GM21529 (cell line): ENCODE measurements at regions not wholly inside any gene's neighbourhood (a gene's known extent, or its start where the extent isn't known, plus 50 kb on each side); places are given as distances from the start of the nearest gene placed in this dataset.
"Not testable (repeated sequence)": the region's sequence is repeated elsewhere in the genome, so short reads cannot be mapped to it uniquely, and the experiment has no call there.

ENCODE experiments used
- ATAC-seq: cut with Tn5 transposase; IDR thresholded peaks from one replicate; pipeline ENCODE4 v1.9.1; 2021; ENCODE audit not compliant: unreplicated experiment

DNA sequence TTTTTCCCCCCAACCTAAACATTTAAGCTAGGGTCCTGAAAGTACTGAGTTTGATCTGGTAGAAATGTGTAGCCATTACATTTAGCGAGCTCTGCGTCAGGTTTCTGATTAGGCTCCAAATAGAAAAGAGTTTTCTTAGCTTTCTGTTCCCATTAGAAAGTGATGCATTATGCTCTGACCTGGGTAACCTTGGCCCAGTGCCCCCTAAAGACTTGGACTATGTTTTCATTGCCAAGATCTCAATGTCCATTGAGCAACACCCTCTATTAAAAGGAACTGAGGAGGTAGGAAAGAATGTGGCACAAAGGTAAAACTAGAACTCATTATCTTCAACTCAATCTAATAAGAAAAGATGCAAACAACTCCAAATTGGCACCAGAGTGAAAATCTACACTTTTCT is 358.9 kb upstream of the PCSK5 start:
- ATAC-seq: no peak

DNA sequence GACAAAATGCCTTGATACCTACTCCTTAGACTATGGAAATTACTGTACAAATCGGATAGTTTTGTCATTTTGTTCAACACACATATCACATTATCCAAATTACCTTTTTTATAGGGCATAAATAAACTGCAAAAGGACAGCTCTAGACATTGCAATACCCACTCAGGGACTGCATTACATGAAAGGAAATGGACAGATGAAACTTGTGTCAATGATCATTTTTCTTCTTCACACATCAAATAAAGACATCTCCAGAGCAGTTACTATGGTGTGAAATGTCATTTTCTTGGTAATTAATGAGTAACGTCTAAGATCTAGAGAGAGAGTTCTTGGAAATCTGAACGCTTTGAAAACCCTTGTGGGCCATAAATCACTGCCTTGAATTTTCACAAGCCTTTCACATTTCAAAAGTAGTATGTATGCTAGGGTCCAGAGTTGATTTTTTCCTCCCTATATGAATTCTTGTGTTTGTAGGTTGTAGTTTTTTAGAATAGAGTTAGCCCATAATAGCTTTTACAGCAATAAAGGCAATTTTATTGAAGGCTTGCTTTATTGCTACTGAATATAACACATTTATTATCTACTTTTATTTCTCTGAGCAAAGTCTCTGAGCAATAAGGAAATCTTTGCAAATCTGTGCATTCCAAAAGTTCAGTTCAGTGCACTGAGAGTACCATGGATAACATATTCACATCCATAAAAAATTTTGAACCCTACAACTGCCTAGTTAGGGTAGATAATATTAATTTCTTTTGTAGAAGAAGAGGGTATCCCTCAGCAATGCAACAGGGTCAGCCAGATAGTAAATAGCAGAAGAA is 358.0 kb upstream of the PCSK5 start:
- ATAC-seq: no peak

DNA sequence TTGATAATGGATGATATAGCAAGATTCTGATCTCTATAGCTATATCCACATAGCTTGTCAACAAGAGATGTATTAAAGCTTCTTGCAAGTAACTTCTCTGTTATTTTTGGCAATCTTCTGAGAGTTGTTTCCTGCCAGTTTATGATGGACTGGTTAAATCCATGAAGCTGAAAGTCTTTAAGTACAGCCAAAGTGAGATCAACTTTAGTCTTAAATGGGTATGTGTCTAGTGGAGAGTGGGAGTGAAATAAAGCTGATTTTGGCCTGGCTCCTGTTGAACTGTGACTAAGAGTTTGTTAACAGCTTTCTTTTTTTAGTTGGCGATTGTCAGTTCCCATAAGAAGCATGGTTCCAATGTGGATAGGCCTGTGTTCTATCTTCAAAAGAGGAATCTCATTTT is 350.9 kb upstream of the PCSK5 start:
- ATAC-seq: no peak

DNA sequence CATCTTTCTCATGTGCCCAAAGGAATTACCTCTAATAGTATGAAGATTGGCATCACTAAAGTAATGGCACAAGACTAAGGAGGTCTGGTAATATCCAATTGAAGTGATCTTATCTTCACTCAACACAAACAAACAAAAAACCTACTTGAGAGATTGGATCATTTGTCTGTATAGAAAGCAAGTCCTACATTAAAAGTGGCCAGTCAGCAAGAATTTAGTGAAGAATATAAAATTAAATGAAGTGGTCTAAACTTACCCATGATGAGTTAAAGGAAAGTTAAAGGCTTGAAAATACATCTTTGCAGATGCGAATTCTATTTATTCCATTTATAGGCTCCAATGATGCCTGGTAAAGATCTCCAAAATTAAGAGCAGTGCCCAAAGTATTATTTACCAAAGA is 350.3 kb upstream of the PCSK5 start:
- ATAC-seq: no peak

DNA sequence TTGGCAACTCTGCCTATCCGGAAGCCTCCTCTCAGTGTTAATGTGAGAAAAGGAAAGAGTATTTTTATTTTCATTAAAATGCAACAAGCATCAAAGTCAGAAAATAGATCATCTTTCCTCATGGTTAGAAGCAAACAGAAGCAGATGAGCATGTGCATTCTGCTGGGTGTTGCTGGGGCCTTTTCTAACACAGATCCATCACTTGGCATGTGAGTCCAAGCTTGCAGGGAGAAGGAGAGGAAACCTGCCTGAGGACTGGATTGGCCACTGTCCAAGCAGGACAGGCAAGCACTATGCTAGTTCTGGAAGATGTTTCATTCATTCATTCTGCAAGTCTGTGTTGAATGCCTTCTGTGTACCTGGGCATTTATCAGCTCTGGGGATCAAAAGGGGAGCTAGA is 348.7 kb upstream of the PCSK5 start:
- no peak for ATAC-seq

DNA sequence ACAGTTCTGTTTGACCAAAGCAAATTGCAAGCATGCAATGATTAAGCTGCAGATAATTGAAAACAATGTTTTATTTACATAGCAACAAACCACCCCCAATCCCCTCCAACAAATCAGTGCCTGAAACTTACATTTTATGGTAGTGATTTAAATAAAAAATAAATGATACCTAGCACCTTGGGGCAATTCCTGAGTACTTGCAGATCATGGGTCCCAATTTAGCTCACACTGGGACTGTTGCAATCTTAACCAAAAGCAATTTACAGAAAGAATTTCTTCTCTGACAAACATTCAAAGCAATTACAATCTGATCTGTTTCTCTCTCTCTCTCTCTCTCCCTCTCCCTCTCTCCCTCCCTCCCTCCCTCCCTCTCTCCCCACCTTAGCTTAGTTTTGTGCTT is 345.7 kb upstream of the PCSK5 start:
- no peak for ATAC-seq

DNA sequence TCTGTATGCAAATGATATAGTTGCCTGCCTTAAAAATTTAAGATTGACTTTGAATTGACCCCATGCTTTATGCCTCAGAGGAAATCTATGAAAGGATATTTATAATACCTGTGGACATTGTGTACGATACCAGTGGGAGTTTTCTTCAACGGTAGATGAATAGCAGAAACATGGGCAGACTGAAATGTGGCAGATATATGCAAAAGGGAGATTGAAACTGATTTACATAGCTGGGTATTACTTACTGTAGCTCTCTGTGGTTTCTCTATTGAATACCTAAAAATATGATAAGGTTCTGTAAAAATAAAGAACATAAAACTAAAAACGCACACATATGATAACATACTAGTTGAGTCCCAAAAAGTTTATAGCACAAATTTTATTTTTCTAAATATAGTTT is 345.2 kb upstream of the PCSK5 start:
- ATAC-seq: no peak

DNA sequence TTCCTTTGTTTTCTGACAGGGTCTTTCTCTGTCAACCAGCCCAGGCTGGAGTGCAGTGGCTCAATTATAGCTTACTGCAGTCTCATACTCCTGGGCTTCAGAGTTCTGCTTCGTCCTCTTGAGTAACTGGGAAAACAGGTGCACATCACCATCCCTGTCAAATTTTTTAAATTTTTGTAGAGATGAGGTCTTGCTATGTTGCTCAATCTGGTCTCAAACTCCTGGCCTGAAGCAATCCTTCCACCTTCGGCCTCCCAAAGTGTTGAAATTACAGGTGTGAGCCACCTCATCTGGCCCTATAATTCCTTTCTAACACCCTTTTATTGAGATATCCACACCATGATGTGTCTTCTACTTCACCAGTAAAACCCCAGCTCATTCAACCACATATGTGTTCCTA is 341.6 kb upstream of the PCSK5 start:
- ATAC-seq: no peak

DNA sequence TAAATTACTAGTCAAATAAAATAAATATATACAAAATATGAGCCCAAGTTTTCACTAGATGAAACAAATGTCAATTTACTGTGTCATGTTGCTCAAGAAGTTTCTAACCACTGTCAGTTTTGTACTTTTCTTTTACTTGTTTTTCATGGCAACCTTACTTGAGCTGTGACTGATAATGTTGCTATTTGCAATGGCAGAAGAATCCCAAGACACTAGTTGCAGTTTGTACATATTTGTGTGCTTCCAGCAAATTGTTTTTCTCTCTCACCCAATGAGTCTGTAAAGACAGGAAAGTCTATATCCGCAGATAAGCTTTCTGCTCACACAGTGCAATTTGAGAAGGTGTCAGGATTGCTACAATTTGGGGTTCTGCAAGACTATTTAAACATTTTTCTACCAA is 338.6 kb upstream of the PCSK5 start:
- ATAC-seq: no peak

DNA sequence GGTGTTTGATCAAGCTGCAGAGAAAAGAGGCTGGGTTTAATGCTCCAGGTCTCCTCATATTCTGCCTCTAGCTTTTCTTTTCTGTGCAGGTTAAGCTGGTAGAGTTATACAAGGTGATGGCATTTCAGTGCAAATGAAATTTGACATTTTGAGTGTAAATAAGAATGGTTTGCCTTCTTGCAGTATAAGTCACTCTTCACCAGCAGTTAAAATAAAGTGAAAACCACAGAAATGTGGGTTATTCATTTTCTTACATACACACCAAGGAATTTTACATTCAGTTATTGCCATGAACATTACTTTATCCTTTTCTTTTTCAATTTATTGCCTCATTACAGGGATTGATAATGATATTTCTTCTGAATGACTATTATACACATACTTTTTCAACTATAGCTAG is 337.5 kb upstream of the PCSK5 start:
- ATAC-seq: no peak

DNA sequence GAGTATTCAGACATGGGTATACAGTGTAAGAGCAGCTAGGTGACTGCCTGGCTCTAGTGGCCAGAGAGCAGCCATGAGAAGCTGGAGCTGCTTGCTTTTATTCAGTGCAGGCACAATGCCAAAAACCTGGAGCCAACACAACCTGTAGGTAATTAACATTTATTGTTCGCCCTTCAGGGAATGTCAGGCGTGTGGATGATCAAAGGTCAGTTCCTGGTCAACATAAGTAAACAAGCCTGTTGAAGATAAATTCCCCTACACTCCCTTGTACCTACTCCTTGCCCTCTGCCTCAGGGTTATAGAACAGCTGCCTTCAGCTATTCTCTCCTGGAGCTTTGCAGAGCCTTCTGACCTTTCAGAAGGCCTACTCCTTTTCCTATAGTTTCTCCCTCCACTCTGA is 323.7 kb upstream of the PCSK5 start:
- ATAC-seq: not testable (repeated sequence)

DNA sequence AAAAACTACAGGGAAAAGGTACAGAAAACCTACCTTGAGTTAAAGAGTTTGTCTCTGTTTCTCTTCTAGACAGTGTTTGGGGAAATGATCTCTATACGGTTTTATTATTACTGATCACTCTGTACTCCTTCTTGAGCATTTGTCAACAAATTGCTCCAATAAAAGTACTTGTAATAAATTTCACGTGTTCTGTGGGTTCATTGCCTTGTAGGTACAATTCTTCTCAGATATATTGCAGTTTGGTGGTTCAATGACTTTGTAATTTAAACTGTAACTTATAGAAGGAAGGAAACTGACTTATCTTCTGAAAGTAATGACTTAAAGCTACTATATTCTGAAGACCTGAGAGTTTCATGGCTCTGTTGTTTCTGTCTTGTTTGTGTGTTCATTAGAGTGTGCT is 319.9 kb upstream of the PCSK5 start:
- no peak for ATAC-seq

DNA sequence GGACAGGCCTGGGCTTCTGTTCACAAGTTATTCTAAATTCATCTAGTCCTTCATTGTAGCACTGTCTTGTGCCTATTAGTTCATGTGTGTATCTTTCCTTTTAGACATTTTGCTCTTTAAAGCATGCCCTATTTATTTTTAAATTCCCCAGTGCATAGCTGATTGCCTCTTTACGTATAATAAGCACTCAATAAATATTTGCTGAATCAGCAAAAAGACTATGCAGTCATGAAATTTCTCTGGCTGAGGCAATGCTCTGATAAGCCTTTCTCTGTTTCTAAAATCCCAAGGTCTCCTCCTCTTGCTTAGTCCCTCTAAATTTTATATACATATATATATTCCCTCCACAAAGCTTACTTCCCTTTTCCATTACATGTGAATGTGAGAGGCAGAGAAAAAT is 315.9 kb upstream of the PCSK5 start:
- ATAC-seq: no peak

DNA sequence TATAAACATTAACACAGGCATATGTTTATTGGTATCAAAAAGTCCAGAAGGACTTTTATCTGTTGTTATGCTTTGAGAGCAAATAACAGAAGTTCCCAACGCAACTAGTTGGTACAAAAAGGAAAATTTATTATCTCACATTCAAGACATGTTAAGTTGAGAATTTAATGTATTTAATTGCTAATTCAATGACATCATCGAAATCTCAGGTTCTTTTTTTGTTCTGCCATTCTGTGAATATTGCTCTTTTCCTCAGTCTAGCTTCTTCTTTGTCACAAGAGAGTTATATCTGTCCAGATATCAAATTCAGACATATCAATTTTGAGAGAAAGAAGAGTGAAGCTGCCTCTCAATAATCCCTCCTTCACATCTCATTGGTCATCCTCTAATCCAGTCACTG is 307.6 kb upstream of the PCSK5 start:
- ATAC-seq: no peak

DNA sequence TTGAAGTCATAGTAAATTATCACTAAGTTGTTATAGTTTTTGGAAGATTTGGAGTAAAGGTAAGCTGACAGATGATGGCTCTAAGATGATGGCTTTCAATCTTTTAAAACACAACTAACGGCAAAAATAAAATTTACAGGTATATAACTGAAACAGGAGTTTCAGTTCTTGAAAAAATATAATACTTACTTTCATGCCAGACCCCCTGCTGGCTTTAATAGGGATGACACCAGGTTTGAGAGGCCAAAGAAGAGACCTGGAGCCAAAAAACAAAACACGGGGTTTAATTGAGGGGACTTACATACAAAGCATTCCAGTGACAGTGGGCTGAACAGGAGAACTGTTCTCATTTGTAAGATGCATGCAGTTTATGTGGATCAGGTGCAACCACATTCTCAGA is 301.7 kb upstream of the PCSK5 start:
- ATAC-seq: no peak

DNA sequence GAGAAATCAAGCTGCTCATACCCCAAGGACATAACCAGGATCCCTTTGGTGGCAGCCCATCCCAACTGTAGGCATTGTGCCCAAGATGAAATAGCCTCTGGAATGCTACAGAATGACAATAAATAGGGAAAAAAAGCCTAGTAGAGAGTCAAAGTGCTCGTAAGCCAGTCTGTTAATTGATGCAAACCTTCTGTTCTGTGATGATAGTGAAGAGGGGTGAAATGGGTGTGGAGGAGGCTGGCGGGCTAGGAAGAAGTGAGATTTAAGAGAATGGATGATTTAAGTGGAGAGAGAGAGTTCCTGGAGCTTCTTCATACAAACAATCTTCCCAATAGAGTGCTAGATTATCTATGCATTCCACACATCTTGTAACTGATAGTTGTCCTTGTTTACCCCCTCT is 301.0 kb upstream of the PCSK5 start:
- ATAC-seq: no peak

DNA sequence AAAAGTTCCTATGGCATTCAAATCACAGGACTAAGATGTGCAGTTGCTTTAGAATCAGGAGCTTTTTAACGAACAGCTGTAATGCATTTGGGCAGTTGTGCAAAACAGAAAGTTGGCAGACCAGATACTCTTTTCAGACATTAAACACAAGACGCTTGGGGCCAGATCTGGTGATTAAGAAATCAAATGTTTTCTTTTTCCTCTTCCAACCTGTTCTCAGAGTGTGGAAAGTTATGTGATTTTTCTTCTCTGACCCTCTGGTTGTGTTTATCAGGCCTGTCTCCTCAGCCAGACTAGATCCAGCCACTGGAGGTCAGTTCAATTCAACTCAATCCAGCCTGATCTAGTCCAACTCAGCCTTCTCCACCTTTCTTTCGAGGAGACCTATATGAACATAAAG is 298.5 kb upstream of the PCSK5 start:
- no peak for ATAC-seq

DNA sequence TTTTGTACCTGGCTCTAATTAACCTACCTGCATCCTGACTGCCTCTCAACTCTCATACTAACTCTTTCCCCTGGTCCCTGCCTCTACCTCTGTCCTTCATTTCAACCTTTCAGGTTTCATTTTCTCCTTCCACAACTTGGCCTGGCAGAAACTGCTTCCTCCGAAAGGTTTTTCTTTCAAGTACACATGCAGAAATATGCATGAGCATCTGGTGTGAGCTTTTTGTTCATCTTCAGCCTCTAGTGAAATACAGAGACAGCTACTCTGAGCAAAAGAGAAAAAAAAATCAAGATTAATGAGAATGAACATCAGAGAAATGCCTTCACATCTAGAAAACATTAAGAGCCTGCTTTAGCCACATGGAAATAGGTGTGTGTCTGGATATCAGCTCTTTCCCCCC is 297.9 kb upstream of the PCSK5 start:
- ATAC-seq: no peak

DNA sequence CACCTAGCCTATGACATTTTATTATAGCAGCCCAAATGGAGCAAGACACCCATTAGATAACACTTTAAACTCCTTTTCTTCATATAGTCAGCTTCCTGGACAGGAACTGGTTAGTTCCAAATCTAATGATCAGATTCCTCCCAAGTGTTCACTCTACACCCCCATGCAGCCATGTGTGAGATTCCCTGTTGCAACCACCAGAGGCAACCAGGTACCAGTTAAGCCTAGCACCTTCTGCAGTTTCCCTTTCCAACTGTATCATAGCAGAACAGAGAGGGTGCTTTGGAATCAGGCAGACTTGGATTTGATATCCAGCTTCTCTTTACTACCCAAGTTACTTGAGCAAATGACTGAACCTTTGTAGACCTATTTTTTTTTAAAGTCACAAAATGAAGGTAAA is 296.6 kb upstream of the PCSK5 start:
- ATAC-seq: no peak

DNA sequence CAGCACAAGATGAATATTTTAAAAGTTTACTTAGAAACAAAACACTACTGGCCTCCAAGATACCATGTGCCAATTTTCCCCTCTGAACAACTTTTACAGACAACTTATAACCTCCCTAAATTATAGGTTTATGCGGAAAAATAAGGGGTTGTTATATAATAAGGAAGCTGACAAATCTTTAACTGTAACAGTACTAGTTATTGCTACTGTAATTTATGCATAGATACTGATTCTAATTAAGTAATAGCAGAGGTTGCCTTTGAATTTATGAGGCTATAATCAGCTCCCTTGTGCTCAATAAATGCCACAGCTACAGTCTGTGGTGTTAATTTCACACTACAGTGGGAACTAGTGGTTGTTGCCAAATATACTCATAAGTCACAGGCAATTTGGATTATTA is 291.3 kb upstream of the PCSK5 start:
- ATAC-seq: no peak

DNA sequence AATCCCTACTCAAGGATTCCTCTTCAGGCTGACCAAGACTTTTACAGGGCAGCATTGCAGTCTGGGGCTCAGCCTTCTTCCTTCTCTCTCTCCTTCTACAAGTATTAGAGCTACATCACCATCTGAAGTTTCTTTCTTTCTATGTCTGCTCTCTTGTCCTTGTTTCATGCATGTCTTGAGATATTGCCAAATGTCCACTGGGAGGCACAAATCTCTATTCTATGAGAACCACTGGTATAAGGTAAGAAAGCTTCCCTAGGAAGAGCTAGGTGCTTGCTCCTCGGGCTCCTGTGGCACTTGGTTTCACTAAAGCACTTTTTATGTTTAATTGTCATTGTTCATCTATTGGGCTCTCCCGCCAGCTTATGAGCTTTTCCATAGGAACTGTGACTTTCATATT is 289.2 kb upstream of the PCSK5 start:
- no peak for ATAC-seq

DNA sequence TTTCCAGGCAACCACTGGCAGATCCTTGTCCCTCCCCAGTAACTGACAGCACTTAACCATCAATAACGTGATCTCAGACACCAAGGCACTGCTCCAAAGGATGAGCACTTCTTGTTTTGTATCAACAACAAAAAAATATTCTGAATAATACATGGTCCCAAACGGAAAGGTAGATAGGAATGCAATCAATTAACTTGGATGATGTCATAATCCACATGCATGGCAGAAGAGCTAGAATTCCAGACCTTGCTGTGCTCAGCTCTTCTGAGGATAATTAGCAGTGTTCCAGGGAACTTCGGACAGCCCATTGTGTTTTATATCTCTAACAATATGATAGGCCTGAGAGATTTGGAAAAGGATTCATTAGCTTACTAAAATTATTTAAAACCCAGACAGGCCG is 288.4 kb upstream of the PCSK5 start:
- no peak for ATAC-seq

DNA sequence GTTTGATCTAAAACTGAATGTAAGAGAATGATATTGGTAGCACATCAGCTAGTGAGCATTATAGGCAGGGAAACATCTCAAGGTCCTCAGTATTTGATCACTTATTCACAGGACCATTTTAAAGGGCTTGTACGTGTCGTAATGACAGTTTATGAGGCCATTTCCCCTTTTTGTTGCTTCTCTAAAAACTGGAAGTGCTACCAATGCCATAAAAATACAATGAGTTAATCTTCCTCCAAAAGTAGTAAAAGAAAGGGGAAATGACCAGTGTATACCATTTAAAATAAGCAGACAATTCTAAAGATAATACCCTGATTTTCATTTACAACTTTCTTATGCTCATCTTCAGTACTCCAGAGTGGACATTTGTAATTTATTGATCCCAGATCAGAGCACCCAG is 285.8 kb upstream of the PCSK5 start:
- ATAC-seq: no peak
